SK-N-MC (cell line): ENCODE measurements at regions not wholly inside any gene's neighbourhood (a gene's known extent, or its start where the extent isn't known, plus 50 kb on each side); places are given as distances from the start of the nearest gene placed in this dataset.

ENCODE experiments used
- FOXP2 ChIP-seq: optimal IDR thresholded peaks from 2 replicates; pipeline ENCODE3; 2011; ENCODE audit warnings: mild to moderate bottlenecking, moderate library complexity; ENCODE audit not compliant: insufficient read depth; ENCODE audit errors: extremely low read length, control extremely low read depth
- POLR2AphosphoS5 ChIP-seq: IDR thresholded peaks from 2 replicates; pipeline ENCODE4 v1.6.1; 2012; ENCODE audit warnings: mild to moderate bottlenecking, low read depth, low read length, borderline replicate concordance

DNA sequence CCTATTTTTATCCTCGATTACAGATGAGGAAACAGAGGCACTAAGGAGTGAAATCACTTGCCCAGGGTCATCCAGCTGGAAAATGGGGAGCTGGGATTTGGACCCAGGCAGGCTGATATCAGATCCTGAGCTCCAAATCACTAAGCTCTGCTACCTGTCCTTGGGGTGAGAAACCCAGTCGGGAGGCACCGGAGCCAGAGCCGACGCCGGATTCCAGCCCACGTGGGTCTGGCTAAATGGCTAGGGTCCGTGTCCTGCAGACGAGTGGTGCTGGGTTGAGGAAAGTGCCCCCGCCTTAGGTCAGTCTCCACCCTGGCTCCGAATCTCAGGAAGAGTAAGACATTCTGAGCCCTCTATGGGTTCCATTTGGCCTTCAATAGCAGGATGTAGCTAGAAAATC, 61.3 kb upstream of the GGTA1 start:
- TF ChIP-seq FOXP2: no peak
- no peak for TF ChIP-seq POLR2AphosphoS5
